CD4-positive, alpha-beta memory T cell (primary cell): ENCODE measurements at regions not wholly inside any gene's neighbourhood (a gene's known extent, or its start where the extent isn't known, plus 50 kb on each side); places are given as distances from the start of the nearest gene placed in this dataset.

Experiments
- CTCF ChIA-PET: fragments of 350-600 bp; sonication (Branson Sonifier 250); formaldehyde crosslinking; loops from one replicate; lab custom pipeline; 2021; ENCODE audit warnings: inconsistent platforms; ENCODE audit not compliant: partially characterized antibody; lab: Charles Lee
- POLR2A ChIA-PET: fragments of 350-600 bp; sonication (Branson Sonifier 250); formaldehyde crosslinking; loops from one replicate; lab custom pipeline; 2021; ENCODE audit not compliant: partially characterized antibody; lab: Charles Lee
- DNase-seq, 5 donors: peaks; one replicate each; pipeline versions ENCODE4 v3.0.0 to v3.0.0-alpha.2; 2020 to 2022; ENCODE audit warnings: mixed read lengths in 1 of 5
- H3K27ac ChIP-seq: one replicate; pipeline ENCODE4 v1.7.0; 2013; ENCODE audit warnings: low read depth, low read length
- H3K27me3 ChIP-seq: 2 replicates; pipeline ENCODE4 v1.7.0; 2013; ENCODE audit warnings: mild to moderate bottlenecking, low read length, moderate library complexity; ENCODE audit not compliant: insufficient read depth
- H3K36me3 ChIP-seq: 2 replicates; pipeline ENCODE4 v1.7.0; 2013; ENCODE audit warnings: mild to moderate bottlenecking, low read length, moderate library complexity; ENCODE audit not compliant: insufficient read depth
- H3K4me1 ChIP-seq: 2 replicates; pipeline ENCODE4 v1.7.0; 2013; ENCODE audit warnings: mild to moderate bottlenecking, low read length, moderate library complexity; ENCODE audit not compliant: insufficient read depth
- H3K4me3 ChIP-seq, 2 donors: one replicate each; pipeline ENCODE4 v1.7.0; 2013; ENCODE audit warnings: low read length in 2 of 2, mild to moderate bottlenecking in 1 of 2
- H3K9me3 ChIP-seq, 2 donors: one replicate each; pipeline ENCODE4 v1.7.0; 2013; ENCODE audit warnings: low read length in 2 of 2, control low read depth in 1 of 2; ENCODE audit not compliant: control insufficient read depth in 1 of 2
- H3K27ac Mint-ChIP-seq, 7 donors: one replicate each; pipeline ENCODE4 v1.8.0; 2020 to 2021; ENCODE audit warnings: mixed read lengths in 7 of 7, mild to moderate bottlenecking in 6 of 7, inconsistent platforms in 3 of 7, moderate library complexity in 3 of 7
- H3K27me3 Mint-ChIP-seq, 2 donors: one replicate each; pipeline ENCODE4 v1.8.0; 2020 to 2021; ENCODE audit warnings: mixed read lengths in 2 of 2
- H3K36me3 Mint-ChIP-seq, 2 donors: one replicate each; pipeline ENCODE4 v1.8.0; 2020 to 2021; ENCODE audit warnings: mixed read lengths in 2 of 2, inconsistent platforms in 1 of 2, mild to moderate bottlenecking in 1 of 2
- H3K4me1 Mint-ChIP-seq, 4 donors: one replicate each; pipeline ENCODE4 v1.8.0; 2020 to 2021; ENCODE audit warnings: mixed read lengths in 4 of 4, mild to moderate bottlenecking in 1 of 4
- H3K4me3 Mint-ChIP-seq, 8 donors: one replicate each; pipeline ENCODE4 v1.8.0; 2020 to 2021; ENCODE audit warnings: mixed read lengths in 8 of 8, mild to moderate bottlenecking in 7 of 8, moderate library complexity in 6 of 8, inconsistent platforms in 3 of 8
- H3K9me3 Mint-ChIP-seq, 8 donors: one replicate each; pipeline ENCODE4 v1.8.0; 2020 to 2021; ENCODE audit warnings: mixed read lengths in 8 of 8, mild to moderate bottlenecking in 5 of 8, inconsistent platforms in 3 of 8, moderate library complexity in 1 of 8
- intact Hi-C: fragments of 100-400 bp; cut with micrococcal nuclease; formaldehyde crosslinking; loops from one replicate; pipeline ENCODE4 v1.15.1; 2023

- Histone ChIP-seq H3K27me3 (no peaks in the 10 kb centered on the region), H3K36me3 (no peaks in the 10 kb centered on the region), H3K27ac (no peak overlapping the region), H3K4me3 (no peak overlapping the region), H3K9me3 (peaks cover 0 to 4% of the 10 kb centered on the region in 2 donors), H3K4me1 (no peaks in the 10 kb centered on the region)
- ChIA-PET CTCF (no interaction called here), POLR2A (no interaction called here)
- Mint-ChIP-seq H3K4me3 (no peak overlapping the region), H3K27ac (no peak overlapping the region), H3K27me3 (no peaks in the 10 kb centered on the region), H3K9me3 (peaks cover 6 to 14% (median 9%) of the 10 kb centered on the region in 8 donors), H3K36me3 (no peaks in the 10 kb centered on the region), H3K4me1 (no peaks in the 10 kb centered on the region)
- no peak for DNase-seq
- intact Hi-C loops, result no loop called here
Observed at GRCh38 chr3:80283783-80284182, 516.0 kb upstream of the ROBO1 start.

GRCh38 chr3:80278056-80278455 lies 510.3 kb upstream of the ROBO1 start:
- H3K4me1 Mint-ChIP-seq, result no peaks in the 10 kb centered on the region
- no peak for DNase-seq
- H3K36me3 Mint-ChIP-seq, result no peaks in the 10 kb centered on the region
- POLR2A ChIA-PET, result no interaction called here
- H3K4me1 ChIP-seq, result no peaks in the 10 kb centered on the region
- no peak overlapping the region for H3K27ac Mint-ChIP-seq
- no peaks in the 10 kb centered on the region for H3K27me3 Mint-ChIP-seq
- no peaks in the 10 kb centered on the region for H3K27me3 ChIP-seq
- peaks cover 0 to 4% of the 10 kb centered on the region in 2 donors for H3K9me3 ChIP-seq
- H3K36me3 ChIP-seq, result no peaks in the 10 kb centered on the region
- CTCF ChIA-PET, result no interaction called here
- H3K4me3 ChIP-seq, result no peak overlapping the region
- intact Hi-C loops, result no loop called here
- no peak overlapping the region for H3K4me3 Mint-ChIP-seq
- H3K9me3 Mint-ChIP-seq, result peaks cover 0 to 15% (median 8%) of the 10 kb centered on the region in 8 donors
- H3K27ac ChIP-seq, result no peak overlapping the region

- H3K27me3 Mint-ChIP-seq, result no peaks in the 10 kb centered on the region
- Histone ChIP-seq H3K27ac (no peak overlapping the region), H3K9me3 (no peaks in the 10 kb centered on the region), H3K4me3 (no peak overlapping the region), H3K4me1 (no peaks in the 10 kb centered on the region), H3K36me3 (no peaks in the 10 kb centered on the region), H3K27me3 (no peaks in the 10 kb centered on the region)
- CTCF ChIA-PET, result no interaction called here
- no peaks in the 10 kb centered on the region for H3K36me3 Mint-ChIP-seq
- no peak for DNase-seq
- no peak overlapping the region for H3K27ac Mint-ChIP-seq
- no peaks in the 10 kb centered on the region for H3K4me1 Mint-ChIP-seq
- POLR2A ChIA-PET, result no interaction called here
- H3K4me3 Mint-ChIP-seq, result no peak overlapping the region
- H3K9me3 Mint-ChIP-seq, result peaks cover 0 to 8% (median 2%) of the 10 kb centered on the region in 8 donors
- intact Hi-C loops, result no loop called here
Observed at GRCh38 chr3:80275120-80275519, 507.3 kb upstream of the ROBO1 start.

- Histone ChIP-seq H3K27me3 (no peaks in the 10 kb centered on the region), H3K4me3 (no peak overlapping the region), H3K36me3 (no peaks in the 10 kb centered on the region), H3K27ac (no peak overlapping the region), H3K4me1 (no peaks in the 10 kb centered on the region), H3K9me3 (no peaks in the 10 kb centered on the region)
- Mint-ChIP-seq H3K27me3 (no peaks in the 10 kb centered on the region), H3K4me3 (no peak overlapping the region), H3K27ac (no peak overlapping the region), H3K9me3 (peaks cover 0 to 11% (median 6%) of the 10 kb centered on the region in 8 donors), H3K36me3 (no peaks in the 10 kb centered on the region), H3K4me1 (no peaks in the 10 kb centered on the region)
- POLR2A ChIA-PET, result no interaction called here
- DNase-seq, result no peak
- CTCF ChIA-PET, result no interaction called here
- intact Hi-C loops, result no loop called here
Observed at GRCh38 chr3:80263260-80263659, 495.5 kb upstream of the ROBO1 start.

GRCh38 chr3:80261082-80261481 lies 493.3 kb upstream of the ROBO1 start:
- no peaks in the 10 kb centered on the region for H3K36me3 Mint-ChIP-seq
- no peak overlapping the region for H3K27ac ChIP-seq
- intact Hi-C loops, result no loop called here
- no peak overlapping the region for H3K4me3 ChIP-seq
- DNase-seq, result no peak
- CTCF ChIA-PET, result no interaction called here
- H3K27me3 Mint-ChIP-seq, result no peaks in the 10 kb centered on the region
- H3K4me3 Mint-ChIP-seq, result no peak overlapping the region
- H3K27me3 ChIP-seq, result no peaks in the 10 kb centered on the region
- H3K4me1 ChIP-seq, result no peaks in the 10 kb centered on the region
- H3K27ac Mint-ChIP-seq, result no peak overlapping the region
- no peaks in the 10 kb centered on the region for H3K36me3 ChIP-seq
- POLR2A ChIA-PET, result no interaction called here
- peaks cover 0 to 16% (median 6%) of the 10 kb centered on the region in 8 donors for H3K9me3 Mint-ChIP-seq
- H3K9me3 ChIP-seq, result no peaks in the 10 kb centered on the region
- no peaks in the 10 kb centered on the region for H3K4me1 Mint-ChIP-seq

DNA sequence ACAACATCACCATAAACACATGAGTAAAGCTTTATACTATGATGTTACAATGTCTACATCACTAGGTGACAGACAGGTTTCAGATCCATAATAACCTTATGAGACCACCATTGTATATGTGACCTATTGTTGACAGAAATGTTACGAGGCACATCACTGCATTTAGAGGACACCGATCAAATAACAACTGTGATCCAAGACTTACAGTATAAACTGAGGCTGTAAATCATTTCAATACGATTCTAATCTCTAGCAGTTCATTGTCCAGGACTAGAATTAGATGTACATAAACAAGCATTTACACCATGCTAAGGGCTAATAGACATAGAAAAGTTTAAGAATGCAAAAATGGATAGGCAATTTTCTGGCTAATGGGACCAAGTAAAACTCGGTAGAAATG lies 491.9 kb upstream of the ROBO1 start:
- Mint-ChIP-seq H3K4me3 (no peak overlapping the region), H3K4me1 (no peaks in the 10 kb centered on the region), H3K27me3 (no peaks in the 10 kb centered on the region), H3K36me3 (no peaks in the 10 kb centered on the region), H3K27ac (no peak overlapping the region), H3K9me3 (peaks cover 0 to 15% (median 4%) of the 10 kb centered on the region in 8 donors)
- no peaks in the 10 kb centered on the region for H3K36me3 ChIP-seq
- no peaks in the 10 kb centered on the region for H3K4me1 ChIP-seq
- H3K27ac ChIP-seq, result no peak overlapping the region
- DNase-seq, result no peak
- no peak overlapping the region for H3K4me3 ChIP-seq
- H3K27me3 ChIP-seq, result no peaks in the 10 kb centered on the region
- CTCF ChIA-PET, result no interaction called here
- H3K9me3 ChIP-seq, result peaks cover 0 to under 1% of the 10 kb centered on the region in 2 donors
- intact Hi-C loops, result no loop called here
- POLR2A ChIA-PET, result no interaction called here

DNA sequence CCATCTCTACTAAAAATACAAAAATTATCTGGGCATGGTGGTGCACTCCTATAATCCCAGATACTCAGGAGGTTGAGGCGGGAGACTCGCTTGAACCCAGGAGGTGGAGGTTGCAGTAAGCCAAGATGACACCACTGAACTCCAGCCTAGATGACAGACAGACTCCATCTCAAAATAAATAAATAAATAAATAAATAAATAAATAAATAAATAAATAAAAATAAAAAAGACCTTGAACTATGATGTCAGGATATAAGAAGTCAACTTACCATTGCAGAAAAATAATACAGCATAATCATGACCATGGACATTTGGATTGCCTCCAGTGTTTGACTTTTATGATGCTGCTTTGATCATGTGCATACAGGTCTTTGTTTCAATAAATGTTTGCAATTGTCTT lies 484.3 kb upstream of the ROBO1 start:
- no peak overlapping the region for H3K4me3 ChIP-seq
- no peak for DNase-seq
- H3K9me3 ChIP-seq, result peaks cover 0 to 3% of the 10 kb centered on the region in 2 donors
- ChIA-PET POLR2A (no interaction called here), CTCF (no interaction called here)
- H3K4me3 Mint-ChIP-seq, result no peak overlapping the region
- H3K9me3 Mint-ChIP-seq, result peaks cover 0 to 37% (median 18%) of the 10 kb centered on the region in 8 donors
- H3K4me1 ChIP-seq, result no peaks in the 10 kb centered on the region
- H3K36me3 Mint-ChIP-seq, result no peaks in the 10 kb centered on the region
- no peaks in the 10 kb centered on the region for H3K27me3 Mint-ChIP-seq
- H3K4me1 Mint-ChIP-seq, result no peaks in the 10 kb centered on the region
- H3K36me3 ChIP-seq, result no peaks in the 10 kb centered on the region
- no peaks in the 10 kb centered on the region for H3K27me3 ChIP-seq
- H3K27ac Mint-ChIP-seq, result no peak overlapping the region
- intact Hi-C loops, result no loop called here
- no peak overlapping the region for H3K27ac ChIP-seq

DNA sequence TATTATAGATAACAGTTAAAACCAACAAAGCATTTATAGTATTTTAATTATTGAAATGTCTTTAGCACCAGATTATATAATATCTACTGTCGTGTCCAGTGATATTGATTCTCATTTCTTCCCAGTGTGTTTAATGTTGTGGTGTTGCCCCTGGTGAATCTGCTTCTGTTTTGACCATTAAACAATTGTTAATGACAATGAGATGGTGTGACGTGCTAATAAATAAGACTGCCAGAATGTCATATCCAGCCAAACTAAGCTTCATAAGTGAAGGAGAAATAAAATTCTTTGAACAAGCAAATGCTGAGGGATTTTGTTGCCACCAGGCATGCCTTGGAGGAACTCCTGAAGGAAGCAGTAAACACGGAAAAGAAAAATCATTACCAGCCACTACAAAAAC lies 480.0 kb upstream of the ROBO1 start:
- Histone ChIP-seq H3K27me3 (no peaks in the 10 kb centered on the region), H3K4me1 (no peaks in the 10 kb centered on the region), H3K9me3 (peaks cover 0 to 4% of the 10 kb centered on the region in 2 donors), H3K4me3 (no peak overlapping the region), H3K27ac (no peak overlapping the region), H3K36me3 (no peaks in the 10 kb centered on the region)
- no peaks in the 10 kb centered on the region for H3K36me3 Mint-ChIP-seq
- CTCF ChIA-PET, result no interaction called here
- no peak overlapping the region for H3K4me3 Mint-ChIP-seq
- no peak overlapping the region for H3K27ac Mint-ChIP-seq
- POLR2A ChIA-PET, result no interaction called here
- no peak for DNase-seq
- peaks cover 0 to 45% (median 19%) of the 10 kb centered on the region in 8 donors for H3K9me3 Mint-ChIP-seq
- intact Hi-C loops, result no loop called here
- no peaks in the 10 kb centered on the region for H3K4me1 Mint-ChIP-seq
- H3K27me3 Mint-ChIP-seq, result no peaks in the 10 kb centered on the region
